ENCODE measurements at regions not wholly inside any gene's neighbourhood (a gene's known extent, or its start where the extent isn't known, plus 50 kb on each side); places are given as distances from the start of the nearest gene placed in this dataset.

DNA sequence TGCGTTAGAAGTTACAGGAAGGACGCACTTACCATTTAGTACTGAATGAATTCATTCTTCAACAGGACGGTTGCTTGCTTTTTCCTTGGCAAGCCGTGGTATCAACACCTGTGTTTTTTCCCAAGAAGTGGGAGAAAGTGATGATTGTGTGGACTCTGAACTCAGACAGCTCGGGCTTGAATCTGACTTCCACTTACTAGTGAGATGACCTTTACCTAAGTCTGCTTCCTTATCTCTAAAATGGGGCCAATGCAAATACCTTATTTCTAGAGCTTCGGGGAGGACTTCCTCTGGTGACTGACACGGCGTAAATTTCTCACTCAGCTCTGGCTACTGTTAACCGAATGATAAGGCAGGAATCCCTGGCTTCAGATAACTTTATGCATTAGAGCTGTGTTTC lies 146.8 kb upstream of the RBPJ start:
- TF ChIP-seq, protein P1, sequence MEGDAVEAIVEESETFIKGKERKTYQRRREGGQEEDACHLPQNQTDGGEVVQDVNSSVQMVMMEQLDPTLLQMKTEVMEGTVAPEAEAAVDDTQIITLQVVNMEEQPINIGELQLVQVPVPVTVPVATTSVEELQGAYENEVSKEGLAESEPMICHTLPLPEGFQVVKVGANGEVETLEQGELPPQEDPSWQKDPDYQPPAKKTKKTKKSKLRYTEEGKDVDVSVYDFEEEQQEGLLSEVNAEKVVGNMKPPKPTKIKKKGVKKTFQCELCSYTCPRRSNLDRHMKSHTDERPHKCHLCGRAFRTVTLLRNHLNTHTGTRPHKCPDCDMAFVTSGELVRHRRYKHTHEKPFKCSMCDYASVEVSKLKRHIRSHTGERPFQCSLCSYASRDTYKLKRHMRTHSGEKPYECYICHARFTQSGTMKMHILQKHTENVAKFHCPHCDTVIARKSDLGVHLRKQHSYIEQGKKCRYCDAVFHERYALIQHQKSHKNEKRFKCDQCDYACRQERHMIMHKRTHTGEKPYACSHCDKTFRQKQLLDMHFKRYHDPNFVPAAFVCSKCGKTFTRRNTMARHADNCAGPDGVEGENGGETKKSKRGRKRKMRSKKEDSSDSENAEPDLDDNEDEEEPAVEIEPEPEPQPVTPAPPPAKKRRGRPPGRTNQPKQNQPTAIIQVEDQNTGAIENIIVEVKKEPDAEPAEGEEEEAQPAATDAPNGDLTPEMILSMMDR (IDR thresholded peaks at IDR 0.05; ENCODE audit: poor library complexity) = no peak
- no peak for TF ChIP-seq EZH2phosphoT487 (IDR thresholded peaks at IDR 0.05; ENCODE audit: low read depth, severe bottlenecking, unreplicated experiment)
- no peak for TF ChIP-seq EZH2 (IDR thresholded peaks at IDR 0.05; ENCODE audit: borderline replicate concordance)

Data from hepatocyte (in vitro differentiated cells).